Lower leg skin (tissue), 4 donors: ENCODE measurements at regions not wholly inside any gene's neighbourhood (a gene's known extent, or its start where the extent isn't known, plus 50 kb on each side); places are given as distances from the start of the nearest gene placed in this dataset.
A peak's percentile ranks its signal among the peaks of the same experiment; 100 is the strongest.

Experiments used
- DNase-seq, 2 donors: peaks; one replicate each; pipeline ENCODE4 v3.0.0-alpha.2; 2019; ENCODE audit warnings: low spot score in 2 of 2
- H3K4me3 ChIP-seq: fragments of 200-600 bp; sonication (generic); 2 replicates; pipeline ENCODE4 v1.5.1; 2017; ENCODE audit warnings: mild to moderate bottlenecking, low read depth; ENCODE audit not compliant: poor library complexity, severe bottlenecking
- POLR2A ChIP-seq, 2 donors: fragments of 450-650 bp; IDR thresholded peaks; one replicate each; pipeline ENCODE4 v1.6.1; 2016 to 2017; ENCODE audit warnings: antibody characterized with exemption in 2 of 2, mild to moderate bottlenecking in 1 of 2, moderate library complexity in 1 of 2
- WGBS, 2 donors: methylation state at CpG; one replicate each; pipeline ENCODE4 v1.1.5; 2018; 5-methylcytosine and 5-hydroxymethylcytosine counted together
- intact Hi-C: fragments of 100-400 bp; cut with DNase I; formaldehyde crosslinking; loops from one replicate; pipeline ENCODE4 v1.15.0; 2023; ENCODE audit warnings: low total_unique reads
- TF ChIP-seq, protein P1 (sequence below), 3 donors: fragments of 450-650 bp; IDR thresholded peaks; one replicate each; pipeline ENCODE4 v1.5.1; 2016; ENCODE audit warnings: antibody characterized with exemption in 3 of 3, mild to moderate bottlenecking in 3 of 3, moderate library complexity in 2 of 3

GRCh38 chr3:43198301-43198700 lies 88.0 kb upstream of the SNRK start:
- TF ChIP-seq, protein P1, sequence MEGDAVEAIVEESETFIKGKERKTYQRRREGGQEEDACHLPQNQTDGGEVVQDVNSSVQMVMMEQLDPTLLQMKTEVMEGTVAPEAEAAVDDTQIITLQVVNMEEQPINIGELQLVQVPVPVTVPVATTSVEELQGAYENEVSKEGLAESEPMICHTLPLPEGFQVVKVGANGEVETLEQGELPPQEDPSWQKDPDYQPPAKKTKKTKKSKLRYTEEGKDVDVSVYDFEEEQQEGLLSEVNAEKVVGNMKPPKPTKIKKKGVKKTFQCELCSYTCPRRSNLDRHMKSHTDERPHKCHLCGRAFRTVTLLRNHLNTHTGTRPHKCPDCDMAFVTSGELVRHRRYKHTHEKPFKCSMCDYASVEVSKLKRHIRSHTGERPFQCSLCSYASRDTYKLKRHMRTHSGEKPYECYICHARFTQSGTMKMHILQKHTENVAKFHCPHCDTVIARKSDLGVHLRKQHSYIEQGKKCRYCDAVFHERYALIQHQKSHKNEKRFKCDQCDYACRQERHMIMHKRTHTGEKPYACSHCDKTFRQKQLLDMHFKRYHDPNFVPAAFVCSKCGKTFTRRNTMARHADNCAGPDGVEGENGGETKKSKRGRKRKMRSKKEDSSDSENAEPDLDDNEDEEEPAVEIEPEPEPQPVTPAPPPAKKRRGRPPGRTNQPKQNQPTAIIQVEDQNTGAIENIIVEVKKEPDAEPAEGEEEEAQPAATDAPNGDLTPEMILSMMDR (IDR thresholded peaks at IDR 0.05) = no peak
- TF ChIP-seq POLR2A (IDR thresholded peaks at IDR 0.05) = no peak
- WGBS, 2 donors = 71 to 76% methylated on average over 3 of the region's 3 CpGs
- DNase-seq = no peak
- intact Hi-C loops = no loop called here
- H3K4me3 ChIP-seq = no peak overlapping the region

GRCh38 chr3:43197181-43197580 lies 89.2 kb upstream of the SNRK start:
- H3K4me3 ChIP-seq = no peak overlapping the region
- intact Hi-C loops = no loop called here
- 82 to 89% methylated on average over 1 of the region's 1 CpG for WGBS, 2 donors
- no peak for DNase-seq
- TF ChIP-seq POLR2A (IDR thresholded peaks at IDR 0.05) = no peak
- TF ChIP-seq, protein P1 (IDR thresholded peaks at IDR 0.05) = no peak

- 86 to 88% methylated on average over 6 of the region's 6 CpGs for WGBS, 2 donors
Measured at GRCh38 chr3:43196721-43197120, 89.6 kb upstream of the SNRK start.

DNA sequence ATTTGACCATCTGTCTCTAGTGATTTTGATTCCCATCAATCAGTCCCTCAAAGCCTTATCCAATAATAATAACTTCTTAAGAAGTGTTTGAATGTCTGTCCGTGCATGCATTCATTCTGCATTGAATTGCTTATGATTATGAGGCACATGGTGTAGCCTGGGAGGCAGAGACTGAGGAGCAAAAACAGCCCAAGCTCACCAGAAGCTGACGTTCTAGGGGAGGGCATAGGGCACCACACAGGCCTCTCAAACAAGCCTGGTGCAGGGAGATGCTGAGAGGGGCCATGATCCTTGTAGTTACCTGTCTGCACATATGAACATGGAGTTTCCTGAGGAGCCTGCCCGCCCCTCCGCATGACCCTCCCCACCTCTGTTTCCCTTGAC lies 89.2 kb upstream of the POMGNT2 start:
- 83 to 84% methylated on average over 4 of the region's 4 CpGs for WGBS, 2 donors
- no peak for DNase-seq
- no peak overlapping the region for H3K4me3 ChIP-seq
- intact Hi-C loops = no loop called here
- TF ChIP-seq, protein P1 (IDR thresholded peaks at IDR 0.05) = no peak
- TF ChIP-seq POLR2A (IDR thresholded peaks at IDR 0.05) = no peak

More at GRCh38 chr3:43196721-43197120, 89.6 kb upstream of the SNRK start:
- TF ChIP-seq, protein P1 (IDR thresholded peaks at IDR 0.05) = no peak
- TF ChIP-seq POLR2A (IDR thresholded peaks at IDR 0.05) = no peak
- intact Hi-C loops = no loop called here
- no peak overlapping the region for H3K4me3 ChIP-seq
- no peak for DNase-seq

- intact Hi-C loops = no loop called here
- no peak overlapping the region for H3K4me3 ChIP-seq
- TF ChIP-seq POLR2A (IDR thresholded peaks at IDR 0.05) = no peak
- TF ChIP-seq, protein P1 (IDR thresholded peaks at IDR 0.05) = no peak
- WGBS, 2 donors = 88 to 89% methylated on average over 6 of the region's 6 CpGs
- DNase-seq = peak in 1 of 2 donors; percentile 42
Measured at GRCh38 chr3:43194490-43195114, 88.7 kb upstream of the POMGNT2 start.

DNA sequence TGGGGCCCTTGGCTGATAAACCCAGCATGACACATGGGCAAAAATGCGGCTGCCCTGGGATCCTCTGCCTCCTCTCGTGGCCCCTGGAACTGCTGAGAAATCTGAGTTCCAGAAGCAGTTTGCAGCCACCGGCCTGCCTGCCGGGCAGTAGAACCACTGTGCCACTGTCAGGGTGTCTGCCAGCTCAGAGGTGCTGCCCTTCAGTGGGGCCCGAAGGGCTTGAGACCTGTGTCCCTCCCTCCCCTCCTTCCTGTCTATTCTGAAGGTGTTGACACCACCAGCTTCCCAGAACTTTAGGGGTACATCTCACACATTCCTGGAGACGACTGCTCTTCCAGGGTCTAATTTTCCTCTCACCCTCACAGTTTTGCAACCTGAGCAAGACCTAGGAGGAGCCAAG lies 88.2 kb upstream of the POMGNT2 start:
- DNase-seq = peak in 1 of 2 donors; percentile 37
- TF ChIP-seq, protein P1 (IDR thresholded peaks at IDR 0.05) = no peak
- TF ChIP-seq POLR2A (IDR thresholded peaks at IDR 0.05) = no peak
- intact Hi-C loops = no loop called here
- 87 to 93% methylated on average over 6 of the region's 6 CpGs for WGBS, 2 donors
- H3K4me3 ChIP-seq = no peak overlapping the region
